ENCODE measurements at regions not wholly inside any gene's neighbourhood (a gene's known extent, or its start where the extent isn't known, plus 50 kb on each side); places are given as distances from the start of the nearest gene placed in this dataset.

DNA sequence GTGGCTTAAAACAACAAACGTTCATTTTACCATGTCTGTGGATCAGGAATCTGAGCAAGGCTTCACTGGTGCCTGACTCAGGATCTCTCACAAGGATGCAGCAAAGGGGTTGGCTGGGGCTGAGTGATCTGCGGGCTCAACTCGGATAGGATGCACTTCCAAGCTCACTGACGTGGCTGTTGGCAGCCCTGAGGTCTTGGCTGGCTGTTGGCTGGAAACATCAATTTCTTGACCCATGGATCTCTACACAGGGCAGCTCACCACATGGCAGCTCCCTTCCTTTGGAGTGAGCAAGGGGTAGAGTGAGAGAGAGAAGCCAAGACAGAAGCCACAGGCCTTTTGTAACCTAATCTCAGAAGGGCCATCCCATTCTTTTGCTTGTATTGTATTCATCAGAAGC is 202.1 kb downstream of the NXNL2 start:
- TF ChIP-seq CTCF (IDR thresholded peaks at IDR 0.05; ENCODE audit: low read depth, low read length, missing control alignments) = no peak
- no peaks in the 10 kb centered on the region for H3K27me3 ChIP-seq (replicated peaks)
- in situ Hi-C loops (cut with HindIII; ENCODE audit: low pct_ligation_motif_present, low sequenced_read_pairs) = no loop called here

DNA sequence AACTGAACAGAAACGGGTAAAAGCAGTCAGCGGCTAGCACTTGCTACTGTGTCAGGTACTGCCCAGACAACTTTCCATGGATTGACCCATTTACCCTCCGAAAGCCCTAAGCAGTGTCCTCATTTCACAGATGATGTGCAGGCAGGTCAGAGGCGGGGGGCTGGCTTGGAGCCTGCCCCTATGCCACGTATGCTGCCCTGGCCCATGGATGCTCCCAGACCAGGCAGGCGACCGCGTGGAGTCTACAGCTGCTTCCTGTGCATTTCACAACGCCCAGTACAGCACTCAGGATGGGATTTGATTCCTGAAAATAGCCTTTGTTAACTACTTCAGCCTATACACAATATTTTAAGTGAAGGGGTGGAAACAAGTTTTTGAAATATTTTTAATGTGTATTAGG is 202.9 kb downstream of the NXNL2 start:
- Histone ChIP-seq H3K36me3 (replicated peaks) (no peaks in the 10 kb centered on the region), H3K4me3 (ENCODE audit: low read depth, low read length) (no peak overlapping the region), H3K27me3 (replicated peaks) (no peaks in the 10 kb centered on the region), H3K27ac (no peak overlapping the region)
- no peak for DNase-seq
- TF ChIP-seq CTCF (IDR thresholded peaks at IDR 0.05; ENCODE audit: low read depth, low read length, missing control alignments) = no peak
- in situ Hi-C loops (cut with HindIII; ENCODE audit: low pct_ligation_motif_present, low sequenced_read_pairs) = no loop called here

More for the DNA sequence above, 202.1 kb downstream of the NXNL2 start:
- Histone ChIP-seq H3K36me3 (replicated peaks) (no peaks in the 10 kb centered on the region), H3K27ac (no peak overlapping the region), H3K4me3 (ENCODE audit: low read depth, low read length) (no peak overlapping the region)
- DNase-seq = no peak

GRCh38 chr9:88738709-88739108 is 203.7 kb downstream of the NXNL2 start:
- in situ Hi-C loops (cut with HindIII; ENCODE audit: low pct_ligation_motif_present, low sequenced_read_pairs) = no loop called here
- no peaks in the 10 kb centered on the region for H3K36me3 ChIP-seq (replicated peaks)
- H3K27ac ChIP-seq = no peak overlapping the region
- no peak for TF ChIP-seq CTCF (IDR thresholded peaks at IDR 0.05; ENCODE audit: low read depth, low read length, missing control alignments)
- peak; percentile 32 for DNase-seq
- H3K4me3 ChIP-seq (ENCODE audit: low read depth, low read length) = no peak overlapping the region
- H3K27me3 ChIP-seq (replicated peaks) = no peaks in the 10 kb centered on the region

GRCh38 chr9:88739373-88739772 is 204.4 kb downstream of the NXNL2 start:
- no peak for DNase-seq
- Histone ChIP-seq H3K27me3 (replicated peaks) (no peaks in the 10 kb centered on the region), H3K4me3 (ENCODE audit: low read depth, low read length) (no peak overlapping the region), H3K27ac (no peak overlapping the region), H3K36me3 (replicated peaks) (no peaks in the 10 kb centered on the region)
- TF ChIP-seq CTCF (IDR thresholded peaks at IDR 0.05; ENCODE audit: low read depth, low read length, missing control alignments) = no peak
- in situ Hi-C loops (cut with HindIII; ENCODE audit: low pct_ligation_motif_present, low sequenced_read_pairs) = no loop called here

- no peak for TF ChIP-seq CTCF (IDR thresholded peaks at IDR 0.05; ENCODE audit: low read depth, low read length, missing control alignments)
- Histone ChIP-seq H3K36me3 (replicated peaks) (no peaks in the 10 kb centered on the region), H3K27ac (no peak overlapping the region), H3K4me3 (ENCODE audit: low read depth, low read length) (no peak overlapping the region), H3K27me3 (replicated peaks) (no peaks in the 10 kb centered on the region)
- in situ Hi-C loops (cut with HindIII; ENCODE audit: low pct_ligation_motif_present, low sequenced_read_pairs) = no loop called here
- no peak for DNase-seq
These were observed 205.9 kb downstream of the NXNL2 start for GRCh38 chr9:88740844-88741243.

DNA sequence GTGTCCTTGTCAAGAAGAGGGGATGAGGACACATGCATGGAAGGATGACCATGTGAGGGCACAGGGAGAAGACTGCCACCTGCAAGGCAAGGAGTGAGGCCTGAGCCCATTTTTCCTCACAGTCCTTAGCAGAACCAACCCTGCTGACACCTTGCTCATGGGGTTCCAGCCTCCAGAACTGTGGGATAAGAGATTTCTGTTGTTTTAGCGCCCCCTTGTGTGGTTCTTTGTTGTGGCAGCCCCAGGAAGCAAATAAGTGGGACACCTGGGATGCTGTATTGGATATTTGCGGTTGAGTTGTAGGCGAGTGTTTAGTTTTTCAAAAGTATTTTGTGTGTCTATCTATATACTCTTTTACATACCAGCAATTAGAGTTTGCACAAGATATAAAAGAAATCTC is 206.4 kb downstream of the NXNL2 start:
- H3K27me3 ChIP-seq (replicated peaks) = no peaks in the 10 kb centered on the region
- in situ Hi-C loops (cut with HindIII; ENCODE audit: low pct_ligation_motif_present, low sequenced_read_pairs) = no loop called here
- no peak overlapping the region for H3K27ac ChIP-seq
- H3K36me3 ChIP-seq (replicated peaks) = no peaks in the 10 kb centered on the region
- TF ChIP-seq CTCF (IDR thresholded peaks at IDR 0.05; ENCODE audit: low read depth, low read length, missing control alignments) = peak; percentile 70
- no peak for DNase-seq
- H3K4me3 ChIP-seq (ENCODE audit: low read depth, low read length) = no peak overlapping the region

All from brain microvascular endothelial cell (primary cell).